ENCODE measurements at regions not wholly inside any gene's neighbourhood (a gene's known extent, or its start where the extent isn't known, plus 50 kb on each side); places are given as distances from the start of the nearest gene placed in this dataset.

DNA sequence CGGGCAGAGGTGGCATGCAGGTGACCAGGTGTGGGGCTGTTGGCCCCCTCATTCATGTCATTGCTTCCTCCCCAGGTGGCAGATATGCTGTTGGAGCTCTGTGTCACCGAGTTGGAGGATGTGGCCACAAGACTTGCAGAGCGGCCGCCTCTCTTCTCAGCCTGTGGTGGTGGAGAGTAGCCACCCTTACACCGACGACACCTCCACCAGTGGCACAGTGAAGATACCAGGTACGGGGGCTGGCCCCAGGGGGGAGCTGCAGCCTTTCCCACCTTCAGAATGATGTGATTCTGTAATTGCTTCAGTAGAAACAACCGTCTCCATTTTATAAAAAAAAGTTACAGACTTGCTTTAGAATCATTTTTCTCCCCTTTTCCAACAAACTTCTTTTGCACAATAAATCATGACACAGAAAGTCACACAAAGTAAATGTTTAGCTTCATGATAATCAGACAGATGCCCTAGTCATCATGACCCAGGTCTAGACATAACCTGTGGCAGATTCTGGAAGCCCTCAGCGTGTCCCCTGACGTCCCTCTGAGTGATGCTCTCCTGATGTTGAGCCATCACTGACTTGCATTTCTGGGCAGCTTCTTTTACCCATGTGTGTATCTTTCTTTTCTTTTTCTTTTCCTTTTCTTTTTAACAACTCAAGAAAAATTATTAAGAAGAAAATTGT, 76.0 kb upstream of the FAN1 start:
- TF ChIP-seq CTCF (IDR thresholded peaks at IDR 0.05) (no peak), EP300 (IDR thresholded peaks at IDR 0.05) (no peak)

Data from tibial nerve (tissue), 4 donors.